Pancreas (tissue), 10 donors: ENCODE measurements at regions not wholly inside any gene's neighbourhood (a gene's known extent, or its start where the extent isn't known, plus 50 kb on each side); places are given as distances from the start of the nearest gene placed in this dataset.

Source experiments
- ATAC-seq, 4 donors: fragments of 200-7000 bp; cut with Tn5 transposase; one replicate each; pipeline versions ENCODE4 v1.8.0 to v1.9.1; 2020; ENCODE audit warnings: mild to moderate bottlenecking in 4 of 4, moderate library complexity in 4 of 4
- DNase-seq, 6 donors: peaks; one replicate each; pipeline ENCODE4 v3.0.0-alpha.2; 2020
- FAIRE-seq: peaks from 2 replicates; lab custom pipeline; 2012; peaks lifted over from hg19 to GRCh38; lab: Jason Lieb, UNC
- H3K27ac ChIP-seq, 4 donors: fragments of 200-600 bp; sonication (generic); 1 replicate in 3 of 4; 2 replicates in 1 of 4; pipeline versions ENCODE4 v1.5.0 to v1.8.0; 2020
- H3K27me3 ChIP-seq, 4 donors: fragments of 200-600 bp; one replicate each; pipeline ENCODE4 v1.8.0; 2021
- H3K36me3 ChIP-seq, 3 donors: fragments of 200-600 bp; sonication (generic) in 1 of 3; one replicate each; pipeline versions ENCODE4 v1.5.0 to v1.8.0; 2020 to 2021
- H3K4me1 ChIP-seq, 3 donors: fragments of 200-600 bp; one replicate each; pipeline ENCODE4 v1.8.0; 2021
- H3K4me3 ChIP-seq, 4 donors: fragments of 200-600 bp; sonication (generic) in 2 of 4; one replicate each; pipeline versions ENCODE4 v1.5.0 to v1.8.0; 2020 to 2021
- H3K9me3 ChIP-seq, 4 donors: fragments of 200-600 bp; one replicate each; pipeline ENCODE4 v1.8.0; 2021
- CTCF ChIP-seq, 4 donors: fragments of 200-600 bp; sonication (generic) in 3 of 4; IDR thresholded peaks; one replicate each; pipeline versions ENCODE4 v1.5.0 to v1.8.0; 2021; ENCODE audit warnings: antibody characterized with exemption in 4 of 4
- WGBS, 2 donors: extraction: QIAGEN DNeasy Blood & Tissue Kit; methylation state at CpG; one replicate each; pipeline ENCODE4 v1.1.7; 2013; 5-methylcytosine and 5-hydroxymethylcytosine counted together
- intact Hi-C, 3 donors: fragments of 100-400 bp; cut with DNase I; formaldehyde crosslinking; loops; one replicate each; pipeline versions ENCODE4 v1.11.1 to v1.14.2; 2022
- donor health status: healthy with polysubstance abuse.
- donor health status: DM: no; HTN: no; CAD: no; lungs with moderate emphysema.
- donor health status: DM: no; HTN: no; CAD: no.
- donor health status: control.
- donor health status: control.
- donor health status: Bipolar disorder and iron deficiency.
- donor health status: DM: yes; HTN: yes; CAD: no.
- donor health status: DM: no; HTN: no; CAD: no.
- donor health status: DM: no; HTN: no; CAD: no.
- donor health status: DM: yes; HTN: yes; CAD: no.

- no peaks in the 10 kb centered on the region for H3K27me3 ChIP-seq
- H3K4me3 ChIP-seq: no peak overlapping the region
- ATAC-seq: no peak
- H3K27ac ChIP-seq: no peak overlapping the region
- FAIRE-seq: no peak
- no peaks in the 10 kb centered on the region for H3K4me1 ChIP-seq
- intact Hi-C loops: no loop called here
- H3K36me3 ChIP-seq: no peaks in the 10 kb centered on the region
- DNase-seq: no peak
- H3K9me3 ChIP-seq: no peaks in the 10 kb centered on the region
- 86 to 100% methylated on average over 1 of the region's 1 CpG for WGBS, 2 donors
- TF ChIP-seq CTCF (IDR thresholded peaks at IDR 0.05): no peak
Observed at GRCh38 chr2:217340899-217341298, 481.0 kb upstream of the TNP1 start.

GRCh38 chr2:217340176-217340575 lies 480.3 kb upstream of the TNP1 start:
- DNase-seq: no peak
- intact Hi-C loops: no loop called here
- TF ChIP-seq CTCF (IDR thresholded peaks at IDR 0.05): no peak
- no peak for FAIRE-seq
- H3K4me3 ChIP-seq: no peak overlapping the region
- H3K4me1 ChIP-seq: no peaks in the 10 kb centered on the region
- no peak for ATAC-seq
- no peaks in the 10 kb centered on the region for H3K36me3 ChIP-seq
- H3K9me3 ChIP-seq: no peaks in the 10 kb centered on the region
- H3K27ac ChIP-seq: no peak overlapping the region
- H3K27me3 ChIP-seq: no peaks in the 10 kb centered on the region

- intact Hi-C loops: no loop called here
- FAIRE-seq (no peak), ATAC-seq (no peak)
Observed at GRCh38 chr2:217339753-217340152, 479.9 kb upstream of the TNP1 start.

GRCh38 chr2:217338306-217338916 lies 478.5 kb upstream of the TNP1 start:
- FAIRE-seq: peak; percentile 74
- peak in 1 of 4 donors; percentile 67 for ATAC-seq

More at GRCh38 chr2:217339753-217340152, 479.9 kb upstream of the TNP1 start:
- no peak overlapping the region for H3K27ac ChIP-seq
- H3K9me3 ChIP-seq: no peaks in the 10 kb centered on the region
- H3K4me1 ChIP-seq: no peaks in the 10 kb centered on the region
- TF ChIP-seq CTCF (IDR thresholded peaks at IDR 0.05): no peak
- DNase-seq: no peak
- H3K27me3 ChIP-seq: no peaks in the 10 kb centered on the region
- no peaks in the 10 kb centered on the region for H3K36me3 ChIP-seq
- 91% methylated on average over 5 of the region's 5 CpGs for WGBS, 2 donors
- no peak overlapping the region for H3K4me3 ChIP-seq

More at GRCh38 chr2:217338306-217338916, 478.5 kb upstream of the TNP1 start:
- WGBS, 2 donors: 82 to 83% methylated on average over 4 of the region's 4 CpGs
- H3K4me3 ChIP-seq: no peak overlapping the region
- H3K9me3 ChIP-seq: no peaks in the 10 kb centered on the region
- H3K4me1 ChIP-seq: no peaks in the 10 kb centered on the region
- H3K27ac ChIP-seq: no peak overlapping the region
- intact Hi-C loops: no loop called here
- TF ChIP-seq CTCF (IDR thresholded peaks at IDR 0.05): no peak
- H3K36me3 ChIP-seq: no peaks in the 10 kb centered on the region
- DNase-seq: no peak
- H3K27me3 ChIP-seq: no peaks in the 10 kb centered on the region
